ENCODE measurements at regions not wholly inside any gene's neighbourhood (a gene's known extent, or its start where the extent isn't known, plus 50 kb on each side); places are given as distances from the start of the nearest gene placed in this dataset.

DNA sequence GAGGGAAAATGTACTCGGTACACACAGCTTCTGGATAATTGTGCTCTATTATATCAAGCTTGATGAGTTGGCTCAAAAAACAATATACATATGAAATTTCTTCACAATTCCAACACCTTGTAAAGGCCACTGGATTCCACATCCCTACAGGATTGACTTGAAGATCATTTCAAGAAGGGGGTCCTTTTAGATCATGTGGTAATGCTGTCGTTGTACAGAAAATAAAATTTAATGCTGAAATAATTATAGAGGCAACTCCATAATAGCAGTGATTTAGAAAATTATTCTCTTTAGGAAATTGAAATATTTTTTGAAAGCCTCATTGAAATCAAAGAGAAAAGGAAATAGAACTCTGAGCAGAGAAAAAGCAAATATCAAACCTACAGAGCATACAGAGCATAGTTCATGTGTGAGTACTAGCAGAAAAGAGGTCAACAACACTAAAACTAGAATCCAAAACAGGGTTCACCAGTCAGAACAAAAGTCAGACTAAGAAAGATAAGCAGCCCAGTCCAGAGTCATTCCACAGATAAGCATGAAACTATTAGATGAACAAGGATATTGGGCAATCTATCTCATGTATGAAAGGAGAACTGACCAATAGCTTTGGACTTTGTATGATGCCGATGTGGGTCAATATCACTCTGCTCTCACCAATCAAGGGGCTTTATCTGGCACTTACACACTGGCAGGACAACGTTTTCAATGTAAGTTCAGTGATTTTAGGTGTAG lies 79.5 kb upstream of the PALMD start (continued):
- TF ChIP-seq, protein P1, sequence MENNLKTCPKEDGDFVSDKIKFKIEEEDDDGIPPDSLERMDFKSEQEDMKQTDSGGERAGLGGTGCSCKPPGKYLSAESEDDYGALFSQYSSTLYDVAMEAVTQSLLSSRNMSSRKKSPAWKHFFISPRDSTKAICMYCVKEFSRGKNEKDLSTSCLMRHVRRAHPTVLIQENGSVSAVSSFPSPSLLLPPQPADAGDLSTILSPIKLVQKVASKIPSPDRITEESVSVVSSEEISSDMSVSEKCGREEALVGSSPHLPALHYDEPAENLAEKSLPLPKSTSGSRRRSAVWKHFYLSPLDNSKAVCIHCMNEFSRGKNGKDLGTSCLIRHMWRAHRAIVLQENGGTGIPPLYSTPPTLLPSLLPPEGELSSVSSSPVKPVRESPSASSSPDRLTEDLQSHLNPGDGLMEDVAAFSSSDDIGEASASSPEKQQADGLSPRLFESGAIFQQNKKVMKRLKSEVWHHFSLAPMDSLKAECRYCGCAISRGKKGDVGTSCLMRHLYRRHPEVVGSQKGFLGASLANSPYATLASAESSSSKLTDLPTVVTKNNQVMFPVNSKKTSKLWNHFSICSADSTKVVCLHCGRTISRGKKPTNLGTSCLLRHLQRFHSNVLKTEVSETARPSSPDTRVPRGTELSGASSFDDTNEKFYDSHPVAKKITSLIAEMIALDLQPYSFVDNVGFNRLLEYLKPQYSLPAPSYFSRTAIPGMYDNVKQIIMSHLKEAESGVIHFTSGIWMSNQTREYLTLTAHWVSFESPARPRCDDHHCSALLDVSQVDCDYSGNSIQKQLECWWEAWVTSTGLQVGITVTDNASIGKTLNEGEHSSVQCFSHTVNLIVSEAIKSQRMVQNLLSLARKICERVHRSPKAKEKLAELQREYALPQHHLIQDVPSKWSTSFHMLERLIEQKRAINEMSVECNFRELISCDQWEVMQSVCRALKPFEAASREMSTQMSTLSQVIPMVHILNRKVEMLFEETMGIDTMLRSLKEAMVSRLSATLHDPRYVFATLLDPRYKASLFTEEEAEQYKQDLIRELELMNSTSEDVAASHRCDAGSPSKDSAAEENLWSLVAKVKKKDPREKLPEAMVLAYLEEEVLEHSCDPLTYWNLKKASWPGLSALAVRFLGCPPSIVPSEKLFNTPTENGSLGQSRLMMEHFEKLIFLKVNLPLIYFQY (CRISPR knock-in tag; IDR thresholded peaks at IDR 0.05; ENCODE audit: borderline replicate concordance), result peak; percentile 72; the same call in 1 of the 2 replicates
- no peak for TF ChIP-seq KLF9 (CRISPR knock-in tag; IDR thresholded peaks at IDR 0.05; ENCODE audit: low read depth)
- no peak for TF ChIP-seq FLYWCH1 (CRISPR knock-in tag; IDR thresholded peaks at IDR 0.05)
- no peak for TF ChIP-seq NR3C1 (CRISPR knock-in tag; IDR thresholded peaks at IDR 0.05)
- TF ChIP-seq RARG (CRISPR knock-in tag; IDR thresholded peaks at IDR 0.05; ENCODE audit: low read depth), result no peak
- TF ChIP-seq, protein P2, sequence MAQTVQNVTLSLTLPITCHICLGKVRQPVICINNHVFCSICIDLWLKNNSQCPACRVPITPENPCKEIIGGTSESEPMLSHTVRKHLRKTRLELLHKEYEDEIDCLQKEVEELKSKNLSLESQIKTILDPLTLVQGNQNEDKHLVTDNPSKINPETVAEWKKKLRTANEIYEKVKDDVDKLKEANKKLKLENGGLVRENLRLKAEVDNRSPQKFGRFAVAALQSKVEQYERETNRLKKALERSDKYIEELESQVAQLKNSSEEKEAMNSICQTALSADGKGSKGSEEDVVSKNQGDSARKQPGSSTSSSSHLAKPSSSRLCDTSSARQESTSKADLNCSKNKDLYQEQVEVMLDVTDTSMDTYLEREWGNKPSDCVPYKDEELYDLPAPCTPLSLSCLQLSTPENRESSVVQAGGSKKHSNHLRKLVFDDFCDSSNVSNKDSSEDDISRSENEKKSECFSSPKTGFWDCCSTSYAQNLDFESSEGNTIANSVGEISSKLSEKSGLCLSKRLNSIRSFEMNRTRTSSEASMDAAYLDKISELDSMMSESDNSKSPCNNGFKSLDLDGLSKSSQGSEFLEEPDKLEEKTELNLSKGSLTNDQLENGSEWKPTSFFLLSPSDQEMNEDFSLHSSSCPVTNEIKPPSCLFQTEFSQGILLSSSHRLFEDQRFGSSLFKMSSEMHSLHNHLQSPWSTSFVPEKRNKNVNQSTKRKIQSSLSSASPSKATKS (CRISPR knock-in tag; IDR thresholded peaks at IDR 0.05), result no peak
- TF ChIP-seq, protein P3, sequence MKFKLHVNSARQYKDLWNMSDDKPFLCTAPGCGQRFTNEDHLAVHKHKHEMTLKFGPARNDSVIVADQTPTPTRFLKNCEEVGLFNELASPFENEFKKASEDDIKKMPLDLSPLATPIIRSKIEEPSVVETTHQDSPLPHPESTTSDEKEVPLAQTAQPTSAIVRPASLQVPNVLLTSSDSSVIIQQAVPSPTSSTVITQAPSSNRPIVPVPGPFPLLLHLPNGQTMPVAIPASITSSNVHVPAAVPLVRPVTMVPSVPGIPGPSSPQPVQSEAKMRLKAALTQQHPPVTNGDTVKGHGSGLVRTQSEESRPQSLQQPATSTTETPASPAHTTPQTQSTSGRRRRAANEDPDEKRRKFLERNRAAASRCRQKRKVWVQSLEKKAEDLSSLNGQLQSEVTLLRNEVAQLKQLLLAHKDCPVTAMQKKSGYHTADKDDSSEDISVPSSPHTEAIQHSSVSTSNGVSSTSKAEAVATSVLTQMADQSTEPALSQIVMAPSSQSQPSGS (CRISPR knock-in tag; IDR thresholded peaks at IDR 0.05), result peak; percentile 79; the same call in 1 of the 2 replicates
- no peak for TF ChIP-seq ZNF616 (CRISPR knock-in tag; IDR thresholded peaks at IDR 0.05; ENCODE audit: low read depth)
- TF ChIP-seq SRSF9 (IDR thresholded peaks at IDR 0.05; ENCODE audit: borderline replicate concordance, insufficient read depth, low read depth, low read length, poor library complexity, severe bottlenecking), result no peak
- 0 out of 4 replicates have a peak, but pooled peaks of 1 of the 2 experiments have one; percentile 23 for TF ChIP-seq NR2F1 (CRISPR knock-in tag; IDR thresholded peaks at IDR 0.05)
- TF ChIP-seq SNAI1 (CRISPR knock-in tag; IDR thresholded peaks at IDR 0.05; ENCODE audit: borderline replicate concordance), result no peak
- TF ChIP-seq PAX8 (CRISPR knock-in tag; IDR thresholded peaks at IDR 0.05; ENCODE audit: borderline replicate concordance), result no peak
- TF ChIP-seq RARA (CRISPR knock-in tag; IDR thresholded peaks at IDR 0.05), result peak; percentile 85
- TF ChIP-seq ZNF792 (CRISPR knock-in tag; IDR thresholded peaks at IDR 0.05), result no peak; the same call in 1 of the 2 replicates
- no peak for TF ChIP-seq ZNF225 (CRISPR knock-in tag; IDR thresholded peaks at IDR 0.05)
- TF ChIP-seq SIN3B (IDR thresholded peaks at IDR 0.05; ENCODE audit: low read length), result no peak
- TF ChIP-seq, protein P4, sequence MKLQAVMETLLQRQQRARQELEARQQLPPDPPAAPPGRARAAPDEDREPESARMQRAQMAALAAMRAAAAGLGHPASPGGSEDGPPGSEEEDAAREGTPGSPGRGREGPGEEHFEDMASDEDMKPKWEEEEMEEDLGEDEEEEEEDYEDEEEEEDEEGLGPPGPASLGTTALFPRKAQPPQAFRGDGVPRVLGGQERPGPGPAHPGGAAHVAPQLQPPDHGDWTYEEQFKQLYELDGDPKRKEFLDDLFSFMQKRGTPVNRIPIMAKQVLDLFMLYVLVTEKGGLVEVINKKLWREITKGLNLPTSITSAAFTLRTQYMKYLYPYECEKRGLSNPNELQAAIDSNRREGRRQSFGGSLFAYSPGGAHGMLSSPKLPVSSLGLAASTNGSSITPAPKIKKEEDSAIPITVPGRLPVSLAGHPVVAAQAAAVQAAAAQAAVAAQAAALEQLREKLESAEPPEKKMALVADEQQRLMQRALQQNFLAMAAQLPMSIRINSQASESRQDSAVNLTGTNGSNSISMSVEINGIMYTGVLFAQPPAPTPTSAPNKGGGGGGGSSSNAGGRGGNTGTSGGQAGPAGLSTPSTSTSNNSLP (IDR thresholded peaks at IDR 0.05; ENCODE audit: low read depth, low read length), result peak; percentile 97
- TF ChIP-seq, protein P5, sequence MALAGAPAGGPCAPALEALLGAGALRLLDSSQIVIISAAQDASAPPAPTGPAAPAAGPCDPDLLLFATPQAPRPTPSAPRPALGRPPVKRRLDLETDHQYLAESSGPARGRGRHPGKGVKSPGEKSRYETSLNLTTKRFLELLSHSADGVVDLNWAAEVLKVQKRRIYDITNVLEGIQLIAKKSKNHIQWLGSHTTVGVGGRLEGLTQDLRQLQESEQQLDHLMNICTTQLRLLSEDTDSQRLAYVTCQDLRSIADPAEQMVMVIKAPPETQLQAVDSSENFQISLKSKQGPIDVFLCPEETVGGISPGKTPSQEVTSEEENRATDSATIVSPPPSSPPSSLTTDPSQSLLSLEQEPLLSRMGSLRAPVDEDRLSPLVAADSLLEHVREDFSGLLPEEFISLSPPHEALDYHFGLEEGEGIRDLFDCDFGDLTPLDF (CRISPR knock-in tag; IDR thresholded peaks at IDR 0.05), result no peak
